ENCODE measurements at regions not wholly inside any gene's neighbourhood (a gene's known extent, or its start where the extent isn't known, plus 50 kb on each side); places are given as distances from the start of the nearest gene placed in this dataset.

- TF ChIP-seq CTCF (IDR thresholded peaks at IDR 0.05) (no peak), POLR2A (IDR thresholded peaks at IDR 0.05) (no peak)
These were observed 61.3 kb downstream of the IGLL5 start for GRCh38 chr22:22948651-22949571.

Data from body of pancreas (tissue), 4 donors.